ENCODE measurements at regions not wholly inside any gene's neighbourhood (a gene's known extent, or its start where the extent isn't known, plus 50 kb on each side); places are given as distances from the start of the nearest gene placed in this dataset.

- TF ChIP-seq CTCF (IDR thresholded peaks at IDR 0.05) (no peak), POLR2A (IDR thresholded peaks at IDR 0.05) (no peak)
Observed at GRCh38 chr5:18745042-18745987, 1111.1 kb downstream of the TAF11L14 start.

All from uterus (tissue), 2 donors.